ENCODE measurements at regions not wholly inside any gene's neighbourhood (a gene's known extent, or its start where the extent isn't known, plus 50 kb on each side); places are given as distances from the start of the nearest gene placed in this dataset.
"Not testable (repeated sequence)": the region's sequence is repeated elsewhere in the genome, so short reads cannot be mapped to it uniquely, and the experiment has no call there.

DNA sequence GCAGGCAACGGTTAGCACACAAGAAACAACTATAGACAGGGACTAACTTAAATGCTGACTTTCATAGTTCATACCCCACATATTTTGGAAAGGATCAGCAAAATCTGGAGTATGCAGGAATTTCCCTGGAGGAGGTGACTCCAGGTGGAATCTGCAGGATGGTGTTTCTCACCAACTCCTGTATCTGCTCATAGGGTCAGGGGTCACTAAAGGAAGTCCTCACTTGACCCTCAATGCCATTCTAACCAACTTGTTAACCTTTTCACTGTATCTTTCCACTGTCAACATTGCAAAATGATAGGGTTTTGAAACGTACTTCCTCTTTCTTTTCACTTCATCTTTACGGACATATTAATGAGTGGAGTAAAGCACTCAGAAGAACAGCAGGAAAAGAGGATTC lies 207.0 kb upstream of the CXCR4 start:
- no peak for DNase-seq (ENCODE audit: low spot score)

- no peak for DNase-seq (ENCODE audit: low spot score)
Measured at GRCh38 chr2:136323935-136324334, 206.0 kb upstream of the CXCR4 start.

DNA sequence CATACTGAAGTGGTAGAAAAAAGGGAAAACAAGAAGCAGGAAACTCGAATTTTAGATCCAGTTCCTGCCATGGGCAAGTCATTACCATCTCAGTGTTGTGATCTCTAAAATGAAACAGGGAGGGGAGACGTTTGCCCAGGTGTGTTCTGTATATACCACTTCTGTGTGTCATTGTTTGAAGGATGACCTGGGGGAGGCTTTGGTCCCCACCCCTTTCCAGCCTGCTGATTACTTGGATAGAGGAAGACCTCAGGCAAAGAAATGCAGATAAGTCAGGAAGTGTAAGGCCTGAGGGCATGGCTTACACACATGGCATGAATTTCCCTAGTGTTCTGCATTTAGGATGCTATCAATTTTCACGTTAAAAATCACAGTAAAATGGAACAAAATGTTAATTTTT lies 205.2 kb upstream of the CXCR4 start:
- no peak for DNase-seq (ENCODE audit: low spot score)

GRCh38 chr2:136322428-136322827 lies 204.5 kb upstream of the CXCR4 start:
- DNase-seq (ENCODE audit: low spot score), result no peak

DNA sequence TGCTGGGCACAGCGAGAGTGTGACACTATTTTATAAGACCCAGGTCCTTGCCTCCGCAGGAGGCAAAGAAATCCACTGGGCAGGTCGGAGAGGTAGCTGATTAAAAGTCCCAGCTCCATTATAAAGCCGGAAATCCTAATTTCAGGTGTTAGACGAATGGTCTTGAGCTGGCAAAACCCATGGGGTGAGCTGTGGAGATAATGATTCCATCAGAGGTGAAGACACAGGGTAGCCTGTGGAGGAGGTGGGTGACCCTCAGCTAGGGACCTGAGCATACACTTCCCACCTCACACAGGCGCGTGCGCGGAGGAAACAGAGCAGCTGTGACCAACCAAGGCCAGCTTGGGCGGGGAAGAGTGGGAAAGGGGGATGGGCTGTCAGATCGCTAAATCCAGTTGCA lies 201.7 kb upstream of the CXCR4 start:
- DNase-seq (ENCODE audit: low spot score), result no peak

DNA sequence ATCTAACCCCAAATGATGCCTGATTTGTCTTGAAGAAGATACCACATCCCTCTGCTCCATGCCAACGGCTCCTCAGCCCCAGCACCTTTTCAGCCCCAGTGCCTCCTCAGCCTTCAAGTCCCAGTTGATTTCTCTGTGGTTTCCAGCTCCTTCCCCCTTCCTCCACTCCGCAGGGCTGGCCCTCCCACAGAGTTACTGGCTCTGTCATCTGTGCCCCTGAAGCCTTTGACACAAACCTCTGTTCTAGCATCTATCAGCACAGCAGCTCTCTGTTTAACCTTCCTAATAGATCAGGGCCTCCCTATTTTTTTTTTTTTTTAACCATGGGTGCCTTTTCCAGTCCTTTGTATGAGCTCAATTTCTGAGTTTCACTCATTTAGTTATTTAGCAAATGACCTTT lies 201.3 kb upstream of the CXCR4 start:
- DNase-seq (ENCODE audit: low spot score), result no peak

DNA sequence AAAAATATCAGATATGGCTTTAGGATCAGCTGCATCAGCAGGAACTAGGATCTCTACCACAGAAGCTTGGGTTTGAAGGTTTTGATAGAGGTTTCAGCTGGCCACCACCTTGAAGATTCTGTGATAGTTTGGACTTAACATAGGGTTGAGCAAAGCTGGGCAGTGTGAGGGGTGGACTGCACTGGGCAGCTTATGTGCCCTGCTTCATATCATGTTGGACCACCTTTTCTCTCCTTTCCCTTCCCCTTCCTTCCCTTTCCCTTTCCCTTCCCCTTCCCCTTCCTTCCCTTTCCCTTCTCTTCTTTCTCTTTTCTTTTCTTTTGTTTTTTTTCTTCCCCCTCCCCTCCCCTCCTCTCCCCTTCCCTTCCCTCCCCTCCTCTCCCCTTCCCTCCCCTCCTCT lies 196.3 kb upstream of the CXCR4 start:
- DNase-seq (ENCODE audit: low spot score), result no peak

- DNase-seq (ENCODE audit: low spot score), result not testable (repeated sequence)
Measured at GRCh38 chr2:136312568-136312967, 194.6 kb upstream of the CXCR4 start.

DNA sequence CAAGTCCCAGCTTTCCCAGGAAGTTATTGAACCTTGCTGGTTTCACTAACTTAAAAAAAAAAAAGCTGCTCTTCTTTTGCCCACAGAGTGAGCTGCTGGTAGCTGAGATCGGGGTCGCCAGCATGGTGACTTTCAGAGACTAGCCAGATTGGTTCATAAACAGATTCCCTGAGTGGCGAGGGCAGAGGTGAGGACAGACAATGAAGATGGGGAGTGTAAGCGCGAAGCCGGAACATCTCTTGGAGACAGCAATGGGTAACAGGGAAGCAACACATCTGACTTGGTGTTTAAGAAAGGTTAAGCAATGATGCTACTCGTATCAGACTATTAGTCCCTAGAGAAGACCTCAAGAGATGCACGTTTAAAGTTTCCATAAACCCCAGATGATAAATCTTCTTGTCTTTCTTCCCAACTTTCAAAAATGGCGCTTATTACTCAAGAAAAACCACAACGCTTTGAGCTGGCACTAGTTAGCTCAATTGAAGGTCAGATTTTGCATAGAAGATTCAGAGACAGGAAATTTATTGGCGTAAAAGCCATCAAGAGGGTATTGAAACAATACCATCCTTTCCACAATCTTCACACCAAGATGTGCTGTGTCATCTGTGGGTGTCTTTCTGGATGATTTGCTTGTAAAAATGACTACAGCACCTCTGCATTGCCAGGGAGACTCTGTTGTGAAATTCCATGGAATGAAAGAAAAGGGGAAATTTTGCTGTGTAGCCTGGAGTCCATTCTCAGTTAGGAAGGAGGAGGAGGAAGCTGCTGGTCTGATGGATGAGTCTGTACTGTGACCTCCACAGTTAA lies 193.1 kb upstream of the CXCR4 start:
- no peak for DNase-seq (ENCODE audit: low spot score)

- no peak for DNase-seq (ENCODE audit: low spot score)
Measured at GRCh38 chr2:136310005-136310495, 192.1 kb upstream of the CXCR4 start.

- no peak for DNase-seq (ENCODE audit: low spot score)
Measured at GRCh38 chr2:136308611-136309010, 190.7 kb upstream of the CXCR4 start.

DNA sequence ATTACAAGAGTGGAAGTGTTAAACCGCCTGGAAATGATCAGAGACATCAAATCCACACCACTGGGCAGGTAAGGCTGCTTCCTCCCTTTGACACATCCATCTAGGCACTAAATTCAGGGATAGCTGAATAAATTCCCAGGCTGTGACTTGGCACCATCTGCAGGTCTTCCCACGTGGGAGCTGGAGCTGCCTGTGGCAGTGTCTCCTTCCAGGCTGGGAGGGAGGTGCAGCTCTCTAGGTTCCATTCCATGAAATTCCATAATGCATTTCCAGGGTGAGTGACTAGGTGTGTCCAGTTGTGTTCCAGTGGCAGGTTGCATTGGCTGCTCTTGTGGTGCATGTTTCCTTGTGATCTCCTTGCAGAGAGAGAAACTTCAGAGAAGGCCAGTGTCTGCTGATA lies 188.9 kb upstream of the CXCR4 start:
- DNase-seq (ENCODE audit: low spot score), result no peak

DNA sequence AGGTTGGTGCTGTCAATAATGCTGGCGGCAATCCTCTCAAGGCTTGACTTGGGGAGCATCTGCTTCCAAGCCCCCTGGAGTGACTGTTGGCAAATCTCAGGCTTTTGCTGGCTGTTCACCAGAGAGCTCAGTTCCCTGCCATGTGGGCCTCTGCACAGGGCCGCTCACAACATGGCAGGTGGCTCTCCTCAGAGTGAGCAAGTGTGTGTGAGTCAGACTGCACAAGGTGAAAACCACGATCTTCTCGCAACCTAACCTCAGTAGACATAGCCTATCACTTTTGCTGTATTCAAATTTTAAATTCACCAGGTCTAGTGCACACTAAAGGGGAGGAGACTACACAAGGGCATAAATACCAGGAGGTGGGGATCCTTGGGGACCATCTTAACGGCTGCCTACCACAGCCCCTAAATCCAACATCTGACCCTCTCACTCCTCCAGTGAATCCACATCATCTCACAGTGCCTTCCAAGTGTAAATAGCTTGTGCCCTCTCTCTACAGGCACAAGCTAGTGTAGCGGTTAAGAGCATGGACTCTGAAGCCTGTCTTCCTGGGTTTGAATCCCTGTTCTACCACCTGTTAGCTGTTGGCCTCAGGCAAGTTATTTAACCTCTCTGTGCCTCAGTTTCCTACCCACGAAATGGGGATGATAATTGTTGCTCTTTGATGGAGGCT lies 187.7 kb upstream of the CXCR4 start:
- no peak for DNase-seq (ENCODE audit: low spot score)

GRCh38 chr2:136301006-136301405 lies 183.1 kb upstream of the CXCR4 start:
- DNase-seq (ENCODE audit: low spot score), result no peak

DNA sequence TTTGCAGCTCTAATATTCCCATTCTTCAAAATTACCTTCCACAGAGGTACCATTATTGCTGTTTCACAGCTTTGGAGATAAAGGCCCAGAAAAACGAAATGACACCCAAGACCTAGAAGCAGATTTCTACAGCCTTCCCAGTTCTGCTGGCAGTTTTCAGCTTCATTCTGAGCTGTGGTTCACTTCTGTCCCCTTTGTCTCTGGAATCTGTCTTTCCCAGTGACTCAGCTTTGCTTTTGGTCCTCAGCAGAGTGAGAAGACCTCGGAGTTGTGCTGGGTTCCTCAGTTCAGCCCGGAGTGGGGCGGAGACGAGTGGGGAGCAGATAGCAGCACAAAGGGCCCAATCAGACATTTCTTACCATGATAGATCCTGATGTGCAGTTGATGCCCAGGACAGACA lies 180.7 kb upstream of the CXCR4 start:
- DNase-seq (ENCODE audit: low spot score), result no peak

DNA sequence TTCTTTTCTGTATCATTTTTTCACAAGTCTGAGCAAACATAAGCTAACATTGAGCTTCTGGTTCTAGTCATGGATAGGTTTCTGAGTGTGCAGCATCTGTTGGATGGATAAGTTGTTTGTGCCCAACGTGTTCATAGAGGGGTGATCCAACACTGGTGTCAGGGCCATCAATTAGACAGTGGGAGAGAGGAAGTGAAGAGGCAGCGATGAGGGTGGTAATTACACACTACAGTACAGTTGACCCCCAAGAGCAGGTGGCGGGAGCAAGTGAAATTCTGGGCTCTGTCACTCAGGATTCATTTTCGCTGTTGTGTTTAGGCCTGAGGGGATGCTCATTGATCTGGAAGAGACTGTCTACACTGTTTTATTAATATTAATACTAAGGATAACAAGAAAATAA lies 180.0 kb upstream of the CXCR4 start:
- DNase-seq (ENCODE audit: low spot score), result no peak

DNA sequence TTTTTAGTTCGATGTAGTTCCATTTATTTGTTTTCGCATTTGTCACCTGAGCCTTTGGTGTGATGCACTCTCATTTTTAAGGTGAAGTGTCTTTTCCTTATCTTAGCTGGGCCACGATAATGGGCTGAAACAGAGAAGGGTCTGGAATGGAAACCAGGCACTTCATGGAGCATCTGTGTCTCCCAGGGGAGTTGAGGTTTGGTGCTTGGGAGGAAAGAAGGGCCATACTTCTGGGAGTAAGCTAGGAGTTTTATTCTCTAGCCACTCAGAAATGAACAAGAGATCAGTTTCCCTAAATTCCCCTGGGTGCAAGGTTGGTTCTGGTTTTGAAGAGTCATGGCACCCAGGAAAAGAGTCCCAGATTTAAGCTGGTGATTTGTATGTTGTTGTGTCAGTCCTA lies 179.4 kb upstream of the CXCR4 start:
- no peak for DNase-seq (ENCODE audit: low spot score)

DNA sequence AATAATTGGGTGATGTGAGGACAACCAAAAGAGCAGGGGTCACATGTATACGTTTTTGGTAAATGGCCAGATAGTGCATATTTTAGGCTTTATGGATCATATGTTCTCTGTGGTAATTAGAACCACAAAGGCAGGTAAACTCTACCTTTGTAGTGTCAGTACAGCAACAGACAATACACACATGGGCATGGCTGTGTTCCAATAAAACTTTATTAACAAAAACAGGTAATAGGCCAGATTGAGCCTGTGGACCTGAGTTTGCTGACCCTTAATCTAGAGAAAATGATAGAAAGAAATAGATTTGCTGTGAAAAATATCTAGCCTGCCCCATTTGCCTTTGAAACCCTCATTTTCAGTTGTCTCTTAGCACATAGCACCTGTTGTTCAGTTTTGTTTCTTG lies 177.2 kb upstream of the CXCR4 start:
- no peak for DNase-seq (ENCODE audit: low spot score)

DNA sequence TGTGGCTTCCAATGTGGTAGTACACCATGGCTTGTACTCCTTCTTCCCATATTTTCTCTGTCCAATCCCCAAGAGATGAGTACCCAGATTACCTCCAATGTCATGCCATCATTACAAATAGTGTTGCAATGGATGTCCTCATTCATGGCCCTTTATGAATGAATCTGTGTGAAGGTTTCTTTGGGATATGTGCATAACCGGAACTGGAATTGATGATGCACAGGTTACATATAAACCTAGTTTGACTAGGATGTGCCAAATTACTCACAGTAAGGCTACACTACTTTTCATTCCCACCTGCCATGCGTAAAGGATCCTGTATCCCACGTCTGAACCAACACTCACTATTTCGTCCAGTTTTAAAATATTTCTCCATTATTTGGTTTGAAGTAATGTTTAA lies 173.9 kb upstream of the CXCR4 start:
- no peak for DNase-seq (ENCODE audit: low spot score)

DNA sequence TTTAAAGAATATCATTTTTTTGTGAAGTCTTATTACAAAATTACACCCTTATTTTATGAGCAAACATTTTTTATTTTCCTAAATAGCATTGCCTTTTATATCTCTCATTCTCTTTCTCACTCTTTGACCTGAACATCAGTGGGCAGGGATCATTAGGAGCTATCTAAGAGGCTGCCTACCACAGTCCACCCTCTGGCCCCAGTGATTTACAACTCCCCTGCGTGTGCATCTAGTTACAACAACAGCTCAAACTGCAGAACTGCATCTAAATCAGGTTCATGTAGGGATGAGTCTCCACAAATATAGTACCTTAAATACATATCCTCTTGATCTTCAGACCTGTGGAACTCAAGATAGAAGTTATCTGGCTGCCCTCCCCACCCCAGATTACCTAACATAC lies 172.4 kb upstream of the CXCR4 start:
- DNase-seq (ENCODE audit: low spot score), result no peak

GRCh38 chr2:136288249-136288648 lies 170.3 kb upstream of the CXCR4 start:
- no peak for DNase-seq (ENCODE audit: low spot score)

GRCh38 chr2:136286423-136286822 lies 168.5 kb upstream of the CXCR4 start:
- no peak for DNase-seq (ENCODE audit: low spot score)

All from ureter (tissue), 1 donor.